ENCODE measurements at regions not wholly inside any gene's neighbourhood (a gene's known extent, or its start where the extent isn't known, plus 50 kb on each side); places are given as distances from the start of the nearest gene placed in this dataset.
"Not testable (repeated sequence)": the region's sequence is repeated elsewhere in the genome, so short reads cannot be mapped to it uniquely, and the experiment has no call there.

DNA sequence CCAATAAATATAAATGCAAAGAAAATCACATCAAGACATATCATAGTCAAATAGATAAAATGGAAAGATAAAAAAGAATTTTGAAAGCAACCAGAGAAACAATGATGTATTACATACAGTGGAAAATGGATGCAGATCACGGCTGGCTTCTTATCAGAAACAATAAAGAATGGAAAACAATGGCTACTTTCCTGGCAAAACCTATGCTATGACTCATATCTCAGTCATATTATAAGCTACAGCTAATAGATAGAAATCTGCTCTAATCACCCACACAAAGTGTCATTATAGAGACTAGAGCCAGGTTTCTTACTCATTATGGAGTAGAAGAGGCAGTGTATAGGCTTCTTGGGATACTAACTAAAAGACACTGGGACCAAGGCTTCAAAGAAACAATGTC, 93.5 kb upstream of the TACR1 start:
- no peak for TF ChIP-seq POLR2A (IDR thresholded peaks at IDR 0.05; ENCODE audit: low read depth, low read length)
- TF ChIP-seq POU2F2 (IDR thresholded peaks at IDR 0.05; ENCODE audit: low read depth, low read length): no peak
- no peak for TF ChIP-seq SPI1 (IDR thresholded peaks at IDR 0.05; ENCODE audit: low read depth, low read length)
- TF ChIP-seq POLR2AphosphoS5 (IDR thresholded peaks at IDR 0.05; ENCODE audit: low read depth, low read length): no peak
- no peak for TF ChIP-seq PAX5 (IDR thresholded peaks at IDR 0.05; ENCODE audit: insufficient read depth, low read length, severe bottlenecking)
- no peak for TF ChIP-seq TAF1 (IDR thresholded peaks at IDR 0.05; ENCODE audit: low read depth, low read length)
- FAIRE-seq (no peak), DNase-seq (ENCODE audit: insufficient read length, low spot score) (no peak)

- no peak for DNase-seq (ENCODE audit: insufficient read length, low spot score)
- TF ChIP-seq POLR2A (IDR thresholded peaks at IDR 0.05; ENCODE audit: low read depth, low read length): no peak
- FAIRE-seq: no peak
These were observed 91.4 kb upstream of the TACR1 start for GRCh38 chr2:75290600-75291150.

DNA sequence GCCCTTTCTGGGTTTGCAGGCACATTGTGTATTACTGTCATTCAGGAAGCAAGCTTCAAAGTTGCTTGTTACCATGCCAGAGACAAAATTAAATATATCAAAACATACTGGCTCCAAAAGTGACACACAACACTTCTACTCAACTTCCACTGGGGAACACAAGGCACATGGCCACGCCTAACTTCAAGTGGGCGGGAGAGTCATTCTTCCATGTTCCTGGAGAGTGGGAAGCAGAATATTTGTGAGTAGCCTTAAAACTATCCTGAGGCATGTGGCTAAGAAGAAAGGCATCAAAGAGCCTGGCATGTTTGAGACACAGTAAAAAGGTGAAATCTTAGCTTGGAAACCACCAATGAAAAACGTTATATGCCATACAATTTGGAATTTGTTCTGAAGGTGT, 90.5 kb upstream of the TACR1 start:
- no peak for DNase-seq (ENCODE audit: insufficient read length, low spot score)
- no peak for TF ChIP-seq PAX5 (IDR thresholded peaks at IDR 0.05; ENCODE audit: insufficient read depth, low read length, severe bottlenecking)
- no peak for TF ChIP-seq POLR2A (IDR thresholded peaks at IDR 0.05; ENCODE audit: low read depth, low read length)
- no peak for TF ChIP-seq POLR2AphosphoS5 (IDR thresholded peaks at IDR 0.05; ENCODE audit: low read depth, low read length)
- no peak for TF ChIP-seq SPI1 (IDR thresholded peaks at IDR 0.05; ENCODE audit: low read depth, low read length)
- no peak for TF ChIP-seq TAF1 (IDR thresholded peaks at IDR 0.05; ENCODE audit: low read depth, low read length)
- no peak for TF ChIP-seq POU2F2 (IDR thresholded peaks at IDR 0.05; ENCODE audit: low read depth, low read length)
- FAIRE-seq: no peak

DNA sequence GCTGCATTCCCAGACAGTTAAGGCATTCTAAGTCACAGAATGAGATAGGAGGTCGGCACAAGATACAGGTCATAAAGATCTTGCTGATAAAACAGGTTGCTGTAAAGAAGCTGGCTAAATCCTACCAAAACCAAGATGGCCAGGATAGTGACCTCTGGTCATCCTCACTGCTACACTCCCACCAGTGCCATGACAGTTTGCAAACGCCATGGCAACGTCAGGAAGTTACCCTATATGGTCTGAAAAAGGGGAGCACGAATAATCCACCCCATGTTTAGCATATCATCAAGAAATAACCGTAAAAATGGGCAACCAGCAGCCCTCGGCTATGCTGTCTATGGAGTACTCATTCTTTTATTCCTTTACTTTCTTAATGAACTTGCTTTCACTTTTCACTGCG, 89.9 kb upstream of the TACR1 start:
- not testable (repeated sequence) for FAIRE-seq; DNase-seq (ENCODE audit: insufficient read length, low spot score)

DNA sequence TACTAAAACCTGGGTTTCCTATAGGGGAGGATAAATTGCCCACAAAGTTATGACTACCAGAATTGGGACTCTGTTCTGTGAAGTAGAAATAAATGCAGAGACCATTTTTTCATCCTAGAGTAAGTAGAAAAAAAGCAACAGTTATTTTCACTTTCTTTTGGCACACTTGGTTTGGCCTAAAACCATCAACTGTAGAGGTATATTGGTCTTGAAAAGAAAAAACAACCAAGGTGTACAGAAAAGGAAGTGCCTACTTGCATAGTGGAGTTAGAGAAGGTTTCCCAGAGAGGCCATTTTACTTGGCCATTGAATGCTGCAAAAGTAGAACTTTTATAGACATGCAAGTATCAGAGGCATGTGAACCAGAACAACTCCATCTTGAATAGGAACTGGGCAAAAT, 89.4 kb upstream of the TACR1 start:
- FAIRE-seq (no peak), DNase-seq (ENCODE audit: insufficient read length, low spot score) (no peak)
- no peak for TF ChIP-seq PAX5 (IDR thresholded peaks at IDR 0.05; ENCODE audit: insufficient read depth, low read length, severe bottlenecking)
- no peak for TF ChIP-seq POLR2AphosphoS5 (IDR thresholded peaks at IDR 0.05; ENCODE audit: low read depth, low read length)
- no peak for TF ChIP-seq POLR2A (IDR thresholded peaks at IDR 0.05; ENCODE audit: low read depth, low read length)
- no peak for TF ChIP-seq POU2F2 (IDR thresholded peaks at IDR 0.05; ENCODE audit: low read depth, low read length)
- TF ChIP-seq SPI1 (IDR thresholded peaks at IDR 0.05; ENCODE audit: low read depth, low read length): peak; percentile 27; the same call in 1 of the 2 replicates
- TF ChIP-seq TAF1 (IDR thresholded peaks at IDR 0.05; ENCODE audit: low read depth, low read length): no peak

- TF ChIP-seq POLR2AphosphoS5 (IDR thresholded peaks at IDR 0.05; ENCODE audit: low read depth, low read length) (no peak), POU2F2 (IDR thresholded peaks at IDR 0.05; ENCODE audit: low read depth, low read length) (no peak), SPI1 (IDR thresholded peaks at IDR 0.05; ENCODE audit: low read depth, low read length) (no peak), POLR2A (IDR thresholded peaks at IDR 0.05; ENCODE audit: low read depth, low read length) (no peak), TAF1 (IDR thresholded peaks at IDR 0.05; ENCODE audit: low read depth, low read length) (no peak), PAX5 (IDR thresholded peaks at IDR 0.05; ENCODE audit: insufficient read depth, low read length, severe bottlenecking) (no peak)
- FAIRE-seq: peak; percentile 41
- no peak for DNase-seq (ENCODE audit: insufficient read length, low spot score)
These were observed 88.5 kb upstream of the TACR1 start for GRCh38 chr2:75287624-75288316.

DNA sequence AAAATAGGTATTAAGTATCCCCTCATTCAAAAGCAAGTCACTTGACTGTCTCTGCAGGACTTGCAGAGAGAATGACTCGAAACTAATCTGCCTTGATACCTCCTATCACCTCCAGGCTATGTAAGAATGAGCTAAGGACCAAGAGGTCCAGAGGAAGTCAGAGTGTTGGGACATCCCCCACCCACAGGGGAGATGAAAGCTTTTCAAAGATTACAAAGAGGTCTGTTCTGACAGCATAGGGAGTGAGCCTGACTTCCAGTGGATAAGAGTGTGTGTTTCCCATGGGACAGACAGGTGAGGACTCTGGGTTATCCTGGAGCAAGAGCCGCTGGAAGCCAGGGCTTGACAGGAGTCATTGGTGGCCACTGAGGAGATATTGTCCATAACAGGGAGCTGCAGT, 85.0 kb upstream of the TACR1 start:
- FAIRE-seq (peak; percentile 9), DNase-seq (ENCODE audit: insufficient read length, low spot score) (no peak)
- TF ChIP-seq PAX5 (IDR thresholded peaks at IDR 0.05; ENCODE audit: insufficient read depth, low read length, severe bottlenecking) (no peak), SPI1 (IDR thresholded peaks at IDR 0.05; ENCODE audit: low read depth, low read length) (peak; percentile 60)

- no peak for TF ChIP-seq POLR2A (IDR thresholded peaks at IDR 0.05; ENCODE audit: low read depth, low read length)
- TF ChIP-seq PAX5 (IDR thresholded peaks at IDR 0.05; ENCODE audit: insufficient read depth, low read length, severe bottlenecking): no peak
- TF ChIP-seq POU2F2 (IDR thresholded peaks at IDR 0.05; ENCODE audit: low read depth, low read length): no peak
- TF ChIP-seq POLR2AphosphoS5 (IDR thresholded peaks at IDR 0.05; ENCODE audit: low read depth, low read length): no peak
- no peak for TF ChIP-seq TAF1 (IDR thresholded peaks at IDR 0.05; ENCODE audit: low read depth, low read length)
- no peak for TF ChIP-seq SPI1 (IDR thresholded peaks at IDR 0.05; ENCODE audit: low read depth, low read length)
These were observed 79.6 kb upstream of the TACR1 start for GRCh38 chr2:75278821-75279379.

DNA sequence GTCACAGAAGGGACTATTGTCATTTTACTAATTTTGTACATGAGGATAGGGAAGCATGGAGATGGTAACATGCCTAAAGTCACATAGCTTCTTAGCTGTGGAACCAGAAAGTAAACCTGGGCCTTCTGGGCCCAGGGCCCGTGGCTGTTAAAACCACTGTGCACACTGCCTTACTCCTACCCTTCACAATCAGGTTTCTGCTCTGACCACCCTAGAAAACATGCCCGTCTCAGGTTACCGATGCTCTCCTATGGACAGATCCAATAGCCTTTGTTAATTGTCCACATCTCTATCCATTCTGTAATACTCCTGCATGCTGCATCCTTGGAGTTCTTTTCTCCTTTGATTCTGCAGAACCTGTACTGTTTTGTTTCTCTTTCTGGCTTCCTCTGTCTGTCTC, 79.0 kb upstream of the TACR1 start:
- TF ChIP-seq POLR2AphosphoS5 (IDR thresholded peaks at IDR 0.05; ENCODE audit: low read depth, low read length) (no peak), PAX5 (IDR thresholded peaks at IDR 0.05; ENCODE audit: insufficient read depth, low read length, severe bottlenecking) (no peak), POLR2A (IDR thresholded peaks at IDR 0.05; ENCODE audit: low read depth, low read length) (no peak), SPI1 (IDR thresholded peaks at IDR 0.05; ENCODE audit: low read depth, low read length) (no peak), TAF1 (IDR thresholded peaks at IDR 0.05; ENCODE audit: low read depth, low read length) (no peak), POU2F2 (IDR thresholded peaks at IDR 0.05; ENCODE audit: low read depth, low read length) (no peak)
- DNase-seq (ENCODE audit: insufficient read length, low spot score) (no peak), FAIRE-seq (no peak)

More at GRCh38 chr2:75278821-75279379, 79.6 kb upstream of the TACR1 start:
- DNase-seq (ENCODE audit: insufficient read length, low spot score): no peak
- no peak for FAIRE-seq

- FAIRE-seq: no peak
- no peak for TF ChIP-seq PAX5 (IDR thresholded peaks at IDR 0.05; ENCODE audit: insufficient read depth, low read length, severe bottlenecking)
- no peak for TF ChIP-seq SPI1 (IDR thresholded peaks at IDR 0.05; ENCODE audit: low read depth, low read length)
- TF ChIP-seq TAF1 (IDR thresholded peaks at IDR 0.05; ENCODE audit: low read depth, low read length): no peak
- no peak for TF ChIP-seq POLR2AphosphoS5 (IDR thresholded peaks at IDR 0.05; ENCODE audit: low read depth, low read length)
- TF ChIP-seq POU2F2 (IDR thresholded peaks at IDR 0.05; ENCODE audit: low read depth, low read length): no peak
- TF ChIP-seq POLR2A (IDR thresholded peaks at IDR 0.05; ENCODE audit: low read depth, low read length): no peak
- DNase-seq (ENCODE audit: insufficient read length, low spot score): no peak
These were observed 77.8 kb upstream of the TACR1 start for GRCh38 chr2:75277111-75277510.
